ENCODE measurements at regions not wholly inside any gene's neighbourhood (a gene's known extent, or its start where the extent isn't known, plus 50 kb on each side); places are given as distances from the start of the nearest gene placed in this dataset.

DNA sequence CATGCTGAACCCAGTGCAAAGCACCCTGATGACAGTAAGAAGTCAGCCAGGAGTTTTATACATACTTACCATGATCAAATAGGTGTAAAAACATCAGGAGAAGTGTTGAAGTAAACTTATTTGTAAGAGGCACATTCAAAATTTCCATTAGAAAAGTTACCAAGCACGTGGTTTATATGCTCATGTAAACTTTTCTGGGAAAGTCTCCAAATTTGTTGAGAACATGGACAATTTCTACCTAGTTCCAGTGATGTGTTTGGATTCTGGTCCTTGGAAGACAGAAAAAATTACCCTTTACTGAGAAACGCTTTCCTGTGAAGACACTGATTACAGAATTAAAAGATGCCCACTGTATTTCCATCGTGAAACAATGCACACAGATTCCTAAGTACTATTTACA, 288.9 kb upstream of the CDH4 start:
- TF ChIP-seq, protein P1, sequence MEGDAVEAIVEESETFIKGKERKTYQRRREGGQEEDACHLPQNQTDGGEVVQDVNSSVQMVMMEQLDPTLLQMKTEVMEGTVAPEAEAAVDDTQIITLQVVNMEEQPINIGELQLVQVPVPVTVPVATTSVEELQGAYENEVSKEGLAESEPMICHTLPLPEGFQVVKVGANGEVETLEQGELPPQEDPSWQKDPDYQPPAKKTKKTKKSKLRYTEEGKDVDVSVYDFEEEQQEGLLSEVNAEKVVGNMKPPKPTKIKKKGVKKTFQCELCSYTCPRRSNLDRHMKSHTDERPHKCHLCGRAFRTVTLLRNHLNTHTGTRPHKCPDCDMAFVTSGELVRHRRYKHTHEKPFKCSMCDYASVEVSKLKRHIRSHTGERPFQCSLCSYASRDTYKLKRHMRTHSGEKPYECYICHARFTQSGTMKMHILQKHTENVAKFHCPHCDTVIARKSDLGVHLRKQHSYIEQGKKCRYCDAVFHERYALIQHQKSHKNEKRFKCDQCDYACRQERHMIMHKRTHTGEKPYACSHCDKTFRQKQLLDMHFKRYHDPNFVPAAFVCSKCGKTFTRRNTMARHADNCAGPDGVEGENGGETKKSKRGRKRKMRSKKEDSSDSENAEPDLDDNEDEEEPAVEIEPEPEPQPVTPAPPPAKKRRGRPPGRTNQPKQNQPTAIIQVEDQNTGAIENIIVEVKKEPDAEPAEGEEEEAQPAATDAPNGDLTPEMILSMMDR (IDR thresholded peaks at IDR 0.05; ENCODE audit: insufficient read depth, low read length, poor library complexity, severe bottlenecking): no peak
- TF ChIP-seq EZH2phosphoT487 (conservative IDR thresholded peaks at IDR 0.05; ENCODE audit: low read length): no peak
